ENCODE measurements at regions not wholly inside any gene's neighbourhood (a gene's known extent, or its start where the extent isn't known, plus 50 kb on each side); places are given as distances from the start of the nearest gene placed in this dataset.

GRCh38 chrX:67384403-67384802 lies 159.4 kb upstream of the AR start:
- Histone ChIP-seq H3K27me3 (ENCODE audit: insufficient read depth, low read length) (no peaks in the 10 kb centered on the region), H3K4me3 (replicated peaks in 1 of 2; ENCODE audit: low read depth in 1 of 2, low read length in 2 of 2) (no peak overlapping the region), H3K9me2 (ENCODE audit: insufficient read depth) (no peaks in the 10 kb centered on the region), H3K36me3 (ENCODE audit: control insufficient read depth in 1 of 2, insufficient read depth in 2 of 2, low read length in 2 of 2) (no peaks in the 10 kb centered on the region), H3K9me3 (ENCODE audit: control insufficient read depth in 1 of 2, insufficient read depth in 1 of 2, low read depth in 1 of 2, low read length in 2 of 2) (no peaks in the 10 kb centered on the region), H4K20me1 (ENCODE audit: insufficient read depth) (no peaks in the 10 kb centered on the region), H3K4me2 (ENCODE audit: low read length) (no peak overlapping the region), H3K9ac (ENCODE audit: low read length) (no peak overlapping the region), H3K4me1 (ENCODE audit: control insufficient read depth in 1 of 2, insufficient read depth in 2 of 2, low read length in 2 of 2) (no peaks in the 10 kb centered on the region), H2AFZ (ENCODE audit: low read depth, low read length, poor library complexity, severe bottlenecking) (no peak overlapping the region), H3K79me2 (ENCODE audit: insufficient read depth, low read length) (no peaks in the 10 kb centered on the region), H3K27ac (ENCODE audit: low read depth, low read length) (no peak overlapping the region)
- DNase-seq (ENCODE audit: low read depth, low spot score) = no peak
- POLR2A ChIA-PET = no interaction called here
- intact Hi-C loops (cut with micrococcal nuclease) = no loop called here
- ATAC-seq = no peak
- RAD21 ChIA-PET (ENCODE audit: low non-redundant PET in 1 of 2, low total read pairs in 2 of 2, uncharacterized antibody in 2 of 2, unreplicated experiment in 2 of 2) = no interaction called here
- CTCF ChIA-PET = no interaction called here
- no TSS peak for BruUV-seq (replicated peaks)
- no peak for TF ChIP-seq SIN3A (IDR thresholded peaks at IDR 0.05; ENCODE audit: low read depth)
- TF ChIP-seq ZNF274 (IDR thresholded peaks at IDR 0.05; ENCODE audit: low read depth, low read length) = no peak
- no peak for TF ChIP-seq SP1 (IDR thresholded peaks at IDR 0.05; ENCODE audit: low read depth)
- TF ChIP-seq JUND (IDR thresholded peaks at IDR 0.05) = no peak
- no peak for TF ChIP-seq ZBTB33 (IDR thresholded peaks at IDR 0.05; ENCODE audit: extremely low read depth, insufficient replicate concordance, low read length)
- TF ChIP-seq RAD21 (IDR thresholded peaks at IDR 0.05; ENCODE audit: low read depth) = no peak
- no peak for TF ChIP-seq EGR1 (IDR thresholded peaks at IDR 0.05; ENCODE audit: low read depth)
- no peak for TF ChIP-seq CTCF (IDR thresholded peaks at IDR 0.05 in 2 of 3, conservative IDR thresholded peaks at IDR 0.05 in 1 of 3; ENCODE audit: borderline replicate concordance in 1 of 3, insufficient read depth in 1 of 3, low read depth in 2 of 3, low read length in 2 of 3)

Measured in HCT116 (cell line).